ENCODE measurements at regions not wholly inside any gene's neighbourhood (a gene's known extent, or its start where the extent isn't known, plus 50 kb on each side); places are given as distances from the start of the nearest gene placed in this dataset.

GRCh38 chr3:159879598-159879997, 109.0 kb upstream of the IL12A start:
- Histone ChIP-seq H3K27me3 (replicated peaks in 1 of 7) (no peaks in the 10 kb centered on the region), H3K4me1 (peaks cover 0 to 42% (median 12%) of the 10 kb centered on the region in 6 donors), H3K27ac (peak overlapping the region in 4 of 8 donors; percentile 10 to 39 (median 34)), H3K4me3 (no peak overlapping the region), H3K36me3 (no peaks in the 10 kb centered on the region), H3K9me3 (no peaks in the 10 kb centered on the region)
- TF ChIP-seq POLR2A (IDR thresholded peaks at IDR 0.05): no peak
- TF ChIP-seq CTCF (IDR thresholded peaks at IDR 0.05 in 8 of 11, conservative IDR thresholded peaks at IDR 0.05 in 3 of 11): no peak
- no peak for TF ChIP-seq POLR2AphosphoS5 (IDR thresholded peaks at IDR 0.05)
- intact Hi-C loops (cut with DNase I; ENCODE audit: low total_unique reads): no loop called here
- no peak for DNase-seq
- 57 to 70% (median 63%) methylated on average over 6 of the region's 6 CpGs for WGBS, 5 donors

- H3K27me3 ChIP-seq (replicated peaks in 1 of 7): no peaks in the 10 kb centered on the region
- WGBS, 5 donors: 65 to 85% (median 73%) methylated on average over 2 of the region's 2 CpGs
- no peaks in the 10 kb centered on the region for H3K9me3 ChIP-seq
- no peak for TF ChIP-seq CTCF (IDR thresholded peaks at IDR 0.05 in 8 of 11, conservative IDR thresholded peaks at IDR 0.05 in 3 of 11)
- TF ChIP-seq POLR2A (IDR thresholded peaks at IDR 0.05): no peak
- TF ChIP-seq POLR2AphosphoS5 (IDR thresholded peaks at IDR 0.05): no peak
- no peaks in the 10 kb centered on the region for H3K36me3 ChIP-seq
- DNase-seq: no peak
- H3K4me1 ChIP-seq: peaks cover 0 to 46% (median 14%) of the 10 kb centered on the region in 6 donors
- H3K4me3 ChIP-seq: no peak overlapping the region
- intact Hi-C loops (cut with DNase I; ENCODE audit: low total_unique reads): no loop called here
- peak overlapping the region in 6 of 8 donors; percentile 11 to 67 (median 60) for H3K27ac ChIP-seq
Measured at GRCh38 chr3:159881208-159881607, 107.4 kb upstream of the IL12A start.

- Histone ChIP-seq H3K27ac (peak overlapping the region in 7 of 8 donors; percentile 11 to 67 (median 60)), H3K27me3 (replicated peaks in 1 of 7) (no peaks in the 10 kb centered on the region), H3K4me1 (peaks cover 0 to 46% (median 14%) of the 10 kb centered on the region in 6 donors), H3K4me3 (no peak overlapping the region), H3K36me3 (no peaks in the 10 kb centered on the region), H3K9me3 (no peaks in the 10 kb centered on the region)
- WGBS, 5 donors: 60 to 69% (median 65%) methylated on average over 6 to 7 of the region's 7 CpGs
- TF ChIP-seq POLR2AphosphoS5 (IDR thresholded peaks at IDR 0.05) (peak in 2 of 3 donors; percentile 50 to 62), CTCF (IDR thresholded peaks at IDR 0.05 in 8 of 11, conservative IDR thresholded peaks at IDR 0.05 in 3 of 11) (no peak)
- intact Hi-C loops (cut with DNase I; ENCODE audit: low total_unique reads): no loop called here
- no peak for DNase-seq
Measured at GRCh38 chr3:159881828-159882309, 106.8 kb upstream of the IL12A start.

- H3K27me3 ChIP-seq (replicated peaks in 1 of 7): no peaks in the 10 kb centered on the region
- no peak for DNase-seq
- H3K4me3 ChIP-seq: no peak overlapping the region
- intact Hi-C loops (cut with DNase I; ENCODE audit: low total_unique reads): no loop called here
- TF ChIP-seq POLR2A (IDR thresholded peaks at IDR 0.05): no peak
- TF ChIP-seq POLR2AphosphoS5 (IDR thresholded peaks at IDR 0.05): no peak
- no peak for TF ChIP-seq CTCF (IDR thresholded peaks at IDR 0.05 in 8 of 11, conservative IDR thresholded peaks at IDR 0.05 in 3 of 11)
- H3K9me3 ChIP-seq: no peaks in the 10 kb centered on the region
- peaks cover 0 to 46% (median 14%) of the 10 kb centered on the region in 6 donors for H3K4me1 ChIP-seq
- WGBS, 5 donors: 64 to 78% (median 71%) methylated on average over 3 of the region's 3 CpGs
- no peaks in the 10 kb centered on the region for H3K36me3 ChIP-seq
- H3K27ac ChIP-seq: peak overlapping the region in 6 of 8 donors; percentile 36 to 67 (median 60)
Measured at GRCh38 chr3:159882367-159882766, 106.3 kb upstream of the IL12A start.

Data from spleen (tissue), 11 donors.